ENCODE measurements at regions not wholly inside any gene's neighbourhood (a gene's known extent, or its start where the extent isn't known, plus 50 kb on each side); places are given as distances from the start of the nearest gene placed in this dataset.

- TF ChIP-seq CTCF (IDR thresholded peaks at IDR 0.05) (no peak), POLR2A (IDR thresholded peaks at IDR 0.05) (no peak)
Observed at GRCh38 chr5:167902298-167902697, 389.1 kb upstream of the WWC1 start.

All from thyroid gland (tissue), 4 donors.